ENCODE measurements at regions not wholly inside any gene's neighbourhood (a gene's known extent, or its start where the extent isn't known, plus 50 kb on each side); places are given as distances from the start of the nearest gene placed in this dataset.

DNA sequence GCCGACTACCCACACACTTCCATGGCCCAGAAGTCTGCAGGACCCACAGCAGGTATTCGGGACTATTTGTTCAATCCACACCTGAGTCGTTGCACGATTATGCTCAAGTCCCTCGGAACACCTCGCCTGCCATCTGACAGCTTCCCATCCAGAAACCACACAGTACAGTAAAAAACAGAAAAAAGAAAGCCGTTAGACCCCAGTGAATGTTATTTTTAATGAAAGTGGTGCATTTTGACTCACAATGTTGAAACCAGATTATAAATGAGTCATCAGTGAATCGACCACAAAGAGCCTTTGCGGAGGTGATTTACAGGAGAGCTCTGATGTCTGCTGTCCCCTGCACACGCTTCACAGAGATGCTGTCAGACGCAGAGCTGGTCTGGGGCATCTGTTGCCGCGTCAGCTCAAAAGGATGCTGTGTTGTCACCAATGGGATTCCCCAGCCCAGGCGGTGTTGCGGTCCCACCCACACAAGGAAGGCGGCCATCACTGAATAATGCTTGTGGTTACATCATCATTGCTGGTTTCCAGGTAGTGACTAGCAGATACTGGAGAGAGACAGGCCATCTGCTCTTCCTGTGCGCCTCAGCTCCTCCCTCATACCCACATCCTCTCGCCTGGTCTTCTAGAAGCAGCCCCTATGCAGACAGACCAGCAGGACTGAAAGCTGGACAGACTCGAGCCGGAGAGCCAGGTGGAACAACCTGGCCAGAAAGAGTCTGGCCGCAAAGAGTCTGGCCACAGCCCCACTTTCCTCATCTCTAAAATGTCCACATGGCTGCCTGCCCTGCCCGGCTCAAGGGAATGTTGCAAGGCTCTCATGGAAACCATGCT lies 116.8 kb downstream of the TOMM20 start:
- TF ChIP-seq, protein P1, sequence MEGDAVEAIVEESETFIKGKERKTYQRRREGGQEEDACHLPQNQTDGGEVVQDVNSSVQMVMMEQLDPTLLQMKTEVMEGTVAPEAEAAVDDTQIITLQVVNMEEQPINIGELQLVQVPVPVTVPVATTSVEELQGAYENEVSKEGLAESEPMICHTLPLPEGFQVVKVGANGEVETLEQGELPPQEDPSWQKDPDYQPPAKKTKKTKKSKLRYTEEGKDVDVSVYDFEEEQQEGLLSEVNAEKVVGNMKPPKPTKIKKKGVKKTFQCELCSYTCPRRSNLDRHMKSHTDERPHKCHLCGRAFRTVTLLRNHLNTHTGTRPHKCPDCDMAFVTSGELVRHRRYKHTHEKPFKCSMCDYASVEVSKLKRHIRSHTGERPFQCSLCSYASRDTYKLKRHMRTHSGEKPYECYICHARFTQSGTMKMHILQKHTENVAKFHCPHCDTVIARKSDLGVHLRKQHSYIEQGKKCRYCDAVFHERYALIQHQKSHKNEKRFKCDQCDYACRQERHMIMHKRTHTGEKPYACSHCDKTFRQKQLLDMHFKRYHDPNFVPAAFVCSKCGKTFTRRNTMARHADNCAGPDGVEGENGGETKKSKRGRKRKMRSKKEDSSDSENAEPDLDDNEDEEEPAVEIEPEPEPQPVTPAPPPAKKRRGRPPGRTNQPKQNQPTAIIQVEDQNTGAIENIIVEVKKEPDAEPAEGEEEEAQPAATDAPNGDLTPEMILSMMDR (IDR thresholded peaks at IDR 0.05; ENCODE audit: low read length): no peak
- no peak for TF ChIP-seq EZH2 (IDR thresholded peaks at IDR 0.05; ENCODE audit: borderline replicate concordance, low read length)
- peak overlapping the region; percentile 30 for H3K4me3 ChIP-seq (ENCODE audit: low read depth, low read length, poor library complexity, severe bottlenecking)

DNA sequence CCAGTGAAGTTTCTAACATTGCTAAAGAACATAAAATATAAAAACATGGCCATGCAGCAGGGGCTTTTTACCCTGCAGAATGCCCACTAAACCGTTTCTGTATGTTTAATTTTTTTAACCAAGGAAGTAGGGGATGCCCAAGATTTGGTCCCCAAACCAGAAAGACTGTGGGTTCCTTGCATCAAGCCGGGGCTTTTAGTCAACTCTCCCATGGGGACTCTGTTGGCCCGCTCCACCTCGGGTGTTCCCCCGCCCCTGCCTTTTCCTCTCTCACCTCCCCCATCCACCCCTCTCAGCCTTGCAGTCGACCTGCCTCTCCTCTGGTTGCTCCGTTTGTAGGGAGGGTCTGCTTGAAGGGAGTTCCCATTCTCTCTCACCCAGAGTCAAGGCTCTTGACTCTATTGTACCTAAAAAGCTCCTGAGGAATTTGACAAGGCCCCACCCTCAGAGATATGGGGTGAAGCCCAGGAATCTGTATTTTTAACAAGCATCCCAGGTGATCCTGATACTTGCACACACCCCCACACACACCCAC lies 117.5 kb downstream of the TOMM20 start:
- Histone ChIP-seq H4K20me1 (ENCODE audit: insufficient read depth, low read length) (no peaks in the 10 kb centered on the region), H3K36me3 (ENCODE audit: insufficient read depth, low read length) (no peaks in the 10 kb centered on the region), H3K9ac (ENCODE audit: low read length) (peak overlapping the region; percentile 32; the same call in 1 of the 2 replicates), H3F3A (ENCODE audit: insufficient read depth, low read length) (no peaks in the 10 kb centered on the region), H3K4me1 (ENCODE audit: insufficient read depth, low read length, severe bottlenecking) (peaks cover 21% of the 10 kb centered on the region), H3K4me2 (ENCODE audit: low read length) (peak overlapping the region; percentile 51), H3K79me2 (ENCODE audit: insufficient read depth, low read length) (no peaks in the 10 kb centered on the region), H3K27me3 (ENCODE audit: insufficient read depth, low read length) (no peaks in the 10 kb centered on the region), H3K4me3 (ENCODE audit: low read depth, low read length, poor library complexity, severe bottlenecking) (peak overlapping the region; percentile 30), H2AFZ (ENCODE audit: low read length) (no peak overlapping the region), H3K9me3 (ENCODE audit: low read length) (peaks cover 2% of the 10 kb centered on the region; the same call in 1 of the 2 replicates), H3K27ac (ENCODE audit: low read depth, low read length, poor library complexity, severe bottlenecking) (peak overlapping the region; percentile 43), H3K9me2 (ENCODE audit: low read depth, low read length) (no peaks in the 10 kb centered on the region)
- TF ChIP-seq, protein P1 (IDR thresholded peaks at IDR 0.05; ENCODE audit: low read length): no peak
- TF ChIP-seq EZH2 (IDR thresholded peaks at IDR 0.05; ENCODE audit: borderline replicate concordance, low read length): no peak

More for the DNA sequence above, 116.8 kb downstream of the TOMM20 start:
- Histone ChIP-seq H3K4me1 (ENCODE audit: insufficient read depth, low read length, severe bottlenecking) (peaks cover 21% of the 10 kb centered on the region), H4K20me1 (ENCODE audit: insufficient read depth, low read length) (no peaks in the 10 kb centered on the region), H3K9me2 (ENCODE audit: low read depth, low read length) (no peaks in the 10 kb centered on the region), H3K9ac (ENCODE audit: low read length) (peak overlapping the region; percentile 32; the same call in 1 of the 2 replicates), H3F3A (ENCODE audit: insufficient read depth, low read length) (no peaks in the 10 kb centered on the region), H3K4me2 (ENCODE audit: low read length) (peak overlapping the region; percentile 51), H2AFZ (ENCODE audit: low read length) (no peak overlapping the region), H3K79me2 (ENCODE audit: insufficient read depth, low read length) (no peaks in the 10 kb centered on the region), H3K27ac (ENCODE audit: low read depth, low read length, poor library complexity, severe bottlenecking) (peak overlapping the region; percentile 43), H3K9me3 (ENCODE audit: low read length) (peaks cover 2% of the 10 kb centered on the region; the same call in 1 of the 2 replicates), H3K27me3 (ENCODE audit: insufficient read depth, low read length) (no peaks in the 10 kb centered on the region), H3K36me3 (ENCODE audit: insufficient read depth, low read length) (no peaks in the 10 kb centered on the region)

DNA sequence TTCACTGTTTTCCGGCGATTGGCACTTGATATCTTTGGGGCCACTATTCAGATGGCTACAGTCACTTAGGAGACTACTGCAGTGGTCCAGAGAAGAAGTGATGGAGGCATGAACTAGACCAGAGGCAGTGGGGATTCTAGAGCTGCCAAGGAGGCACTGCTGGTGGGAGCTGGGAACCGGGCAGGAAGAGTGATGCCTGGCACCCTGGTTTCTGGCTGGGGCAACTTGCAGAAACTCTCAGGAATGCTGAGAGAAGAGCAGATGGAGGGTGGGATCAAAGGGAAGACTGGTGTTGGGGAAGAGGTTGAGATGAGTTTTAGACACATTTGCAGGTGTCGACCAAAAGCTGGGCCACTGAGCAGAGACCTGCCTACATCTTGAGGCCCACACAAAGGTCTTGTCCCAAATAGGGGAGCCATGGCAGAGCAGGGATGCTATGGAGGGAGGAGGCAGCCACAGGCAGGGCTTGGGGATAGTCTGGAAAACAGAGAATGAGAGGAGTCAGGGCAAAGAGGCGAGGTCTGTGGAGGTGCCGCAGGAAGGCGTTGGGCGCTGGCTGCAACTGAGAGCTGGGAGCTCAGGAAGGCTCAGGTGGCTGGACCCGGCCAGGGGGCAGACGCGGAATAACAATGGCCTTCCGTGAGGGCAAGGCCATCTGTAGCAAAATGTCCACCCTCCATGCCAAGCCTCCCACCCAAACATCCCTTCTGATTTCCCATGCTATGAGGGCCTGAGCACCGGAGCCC lies 118.9 kb downstream of the TOMM20 start:
- Histone ChIP-seq H3K4me2 (ENCODE audit: low read length) (no peak overlapping the region), H4K20me1 (ENCODE audit: insufficient read depth, low read length) (no peaks in the 10 kb centered on the region)

More for the DNA sequence above, 118.9 kb downstream of the TOMM20 start:
- Histone ChIP-seq H3K9ac (ENCODE audit: low read length) (no peak overlapping the region), H2AFZ (ENCODE audit: low read length) (no peak overlapping the region), H3F3A (ENCODE audit: insufficient read depth, low read length) (no peaks in the 10 kb centered on the region), H3K9me3 (ENCODE audit: low read length) (peaks cover 2% of the 10 kb centered on the region; the same call in 1 of the 2 replicates), H3K4me3 (ENCODE audit: low read depth, low read length, poor library complexity, severe bottlenecking) (no peak overlapping the region), H3K79me2 (ENCODE audit: insufficient read depth, low read length) (no peaks in the 10 kb centered on the region), H3K27ac (ENCODE audit: low read depth, low read length, poor library complexity, severe bottlenecking) (no peak overlapping the region), H3K36me3 (ENCODE audit: insufficient read depth, low read length) (no peaks in the 10 kb centered on the region), H3K27me3 (ENCODE audit: insufficient read depth, low read length) (no peaks in the 10 kb centered on the region), H3K4me1 (ENCODE audit: insufficient read depth, low read length, severe bottlenecking) (peaks cover 28% of the 10 kb centered on the region), H3K9me2 (ENCODE audit: low read depth, low read length) (no peaks in the 10 kb centered on the region)
- TF ChIP-seq EZH2 (IDR thresholded peaks at IDR 0.05; ENCODE audit: borderline replicate concordance, low read length): no peak
- TF ChIP-seq, protein P1 (IDR thresholded peaks at IDR 0.05; ENCODE audit: low read length): no peak
